Kidney (tissue), 13 donors: ENCODE measurements at regions not wholly inside any gene's neighbourhood (a gene's known extent, or its start where the extent isn't known, plus 50 kb on each side); places are given as distances from the start of the nearest gene placed in this dataset.

ENCODE experiments used
- DNase-seq, 5 donors: peaks; one replicate each; pipeline ENCODE4 v3.0.0-alpha.2; 2013 to 2020
- FAIRE-seq: peaks from 2 replicates; lab custom pipeline; 2012; peaks lifted over from hg19 to GRCh38; lab: Jason Lieb, UNC
- H3K27ac ChIP-seq, 2 donors: one replicate each; pipeline ENCODE4 v1.7.0; 2013; ENCODE audit warnings: low read depth in 2 of 2, low read length in 2 of 2, inconsistent platforms in 1 of 2
- H3K27me3 ChIP-seq: one replicate; pipeline ENCODE4 v1.7.1; 2013; ENCODE audit warnings: low read length, inconsistent platforms; ENCODE audit not compliant: control insufficient read depth, insufficient read depth
- H3K36me3 ChIP-seq, 3 donors: one replicate each; pipeline versions ENCODE4 v1.7.0 to v1.7.1; 2013; ENCODE audit warnings: low read length in 3 of 3, control low read depth in 1 of 3, inconsistent platforms in 1 of 3; ENCODE audit not compliant: insufficient read depth in 3 of 3, control insufficient read depth in 2 of 3
- H3K4me1 ChIP-seq, 3 donors: one replicate each; pipeline versions ENCODE4 v1.7.0 to v1.7.1; 2013; ENCODE audit warnings: low read length in 3 of 3, inconsistent platforms in 1 of 3, low read depth in 1 of 3; ENCODE audit not compliant: control insufficient read depth in 2 of 3, insufficient read depth in 2 of 3
- H3K4me3 ChIP-seq, 3 donors: one replicate each; pipeline versions ENCODE4 v1.7.0 to v1.8.1; 2013; ENCODE audit warnings: low read length in 3 of 3, control low read depth in 1 of 3, inconsistent platforms in 1 of 3
- H3K9ac ChIP-seq, 3 donors: one replicate each; pipeline versions ENCODE4 v1.7.0 to v1.7.1; 2013; ENCODE audit warnings: low read length in 3 of 3, control low read depth in 1 of 3, inconsistent platforms in 1 of 3
- H3K9me3 ChIP-seq, 3 donors: one replicate each; pipeline versions ENCODE4 v1.7.0 to v1.7.1; 2013; ENCODE audit warnings: low read length in 3 of 3, control low read depth in 1 of 3, inconsistent platforms in 1 of 3; ENCODE audit not compliant: control insufficient read depth in 2 of 3, insufficient read depth in 1 of 3
- intact Hi-C: fragments of 100-400 bp; cut with DNase I; formaldehyde crosslinking; loops from one replicate; pipeline ENCODE4 v1.11.1; 2022
- TF ChIP-seq, protein P1 (sequence below): IDR thresholded peaks from 3 replicates; pipeline ENCODE4 v1.5.1; 2012; ENCODE audit warnings: mild to moderate bottlenecking, moderate library complexity, borderline replicate concordance; ENCODE audit not compliant: insufficient read depth; ENCODE audit errors: extremely low read depth
- donor health status: control.
- donor health status: control.
- donor health status: control.
- donor health status: control.
- donor health status: control.
- donor health status: DM: yes; HTN: yes; CAD: no.
- donor health status: Normal renal cell carcinoma (clear cell type).

DNA sequence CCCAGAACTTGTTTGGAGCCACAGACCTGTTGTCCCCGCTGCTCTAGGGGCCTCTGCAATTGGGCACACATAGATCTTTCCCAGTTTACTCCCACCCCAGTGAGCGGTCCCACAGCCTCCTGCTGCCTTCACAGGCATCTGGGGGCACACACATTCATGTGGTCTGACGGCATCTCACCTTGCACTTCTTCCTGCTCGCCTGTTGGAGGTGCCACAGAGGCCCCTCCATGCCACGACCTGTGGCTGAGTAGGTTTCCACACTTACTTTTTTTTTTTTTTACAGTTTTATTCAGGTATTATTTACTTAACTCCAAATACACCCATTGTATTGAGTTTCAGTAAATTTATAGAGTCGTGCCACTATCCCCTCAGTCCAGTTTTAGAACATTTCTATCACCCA is 68.9 kb upstream of the SEPTIN5 start:
- FAIRE-seq (no peak), DNase-seq (no peak)
- Histone ChIP-seq H3K4me1 (no peaks in the 10 kb centered on the region), H3K27me3 (no peaks in the 10 kb centered on the region), H3K36me3 (no peaks in the 10 kb centered on the region), H3K9me3 (peaks cover 2 to 15% (median 4%) of the 10 kb centered on the region in 3 donors), H3K4me3 (no peak overlapping the region), H3K9ac (no peak overlapping the region), H3K27ac (no peak overlapping the region)
- intact Hi-C loops, result no loop called here
- TF ChIP-seq, protein P1, sequence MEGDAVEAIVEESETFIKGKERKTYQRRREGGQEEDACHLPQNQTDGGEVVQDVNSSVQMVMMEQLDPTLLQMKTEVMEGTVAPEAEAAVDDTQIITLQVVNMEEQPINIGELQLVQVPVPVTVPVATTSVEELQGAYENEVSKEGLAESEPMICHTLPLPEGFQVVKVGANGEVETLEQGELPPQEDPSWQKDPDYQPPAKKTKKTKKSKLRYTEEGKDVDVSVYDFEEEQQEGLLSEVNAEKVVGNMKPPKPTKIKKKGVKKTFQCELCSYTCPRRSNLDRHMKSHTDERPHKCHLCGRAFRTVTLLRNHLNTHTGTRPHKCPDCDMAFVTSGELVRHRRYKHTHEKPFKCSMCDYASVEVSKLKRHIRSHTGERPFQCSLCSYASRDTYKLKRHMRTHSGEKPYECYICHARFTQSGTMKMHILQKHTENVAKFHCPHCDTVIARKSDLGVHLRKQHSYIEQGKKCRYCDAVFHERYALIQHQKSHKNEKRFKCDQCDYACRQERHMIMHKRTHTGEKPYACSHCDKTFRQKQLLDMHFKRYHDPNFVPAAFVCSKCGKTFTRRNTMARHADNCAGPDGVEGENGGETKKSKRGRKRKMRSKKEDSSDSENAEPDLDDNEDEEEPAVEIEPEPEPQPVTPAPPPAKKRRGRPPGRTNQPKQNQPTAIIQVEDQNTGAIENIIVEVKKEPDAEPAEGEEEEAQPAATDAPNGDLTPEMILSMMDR, result no peak

DNA sequence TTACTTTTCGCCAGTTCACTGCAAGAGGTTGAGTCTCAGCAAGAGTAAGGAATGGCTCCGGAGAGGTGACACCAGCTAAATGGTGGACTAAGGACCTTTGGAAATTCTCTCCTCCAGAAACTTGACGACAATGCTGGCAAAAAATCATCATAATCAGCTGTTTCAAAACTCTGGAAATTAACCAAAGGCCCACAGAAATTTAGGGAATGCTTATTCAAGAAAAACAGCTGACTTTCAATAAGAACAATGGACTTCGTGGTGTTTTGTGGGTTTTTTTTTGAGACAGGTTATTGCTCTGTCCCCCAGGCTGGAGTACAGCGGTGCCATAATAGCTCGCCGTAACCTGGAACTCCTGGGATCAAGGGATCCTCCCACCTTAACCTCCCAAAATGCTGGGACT is 68.4 kb upstream of the SEPTIN5 start:
- no peaks in the 10 kb centered on the region for H3K4me1 ChIP-seq
- no peaks in the 10 kb centered on the region for H3K27me3 ChIP-seq
- DNase-seq, result no peak
- TF ChIP-seq, protein P1, result no peak
- H3K9ac ChIP-seq, result no peak overlapping the region
- H3K4me3 ChIP-seq, result no peak overlapping the region
- H3K9me3 ChIP-seq, result peaks cover 2 to 15% (median 4%) of the 10 kb centered on the region in 3 donors
- H3K36me3 ChIP-seq, result no peaks in the 10 kb centered on the region
- intact Hi-C loops, result no loop called here
- H3K27ac ChIP-seq, result no peak overlapping the region
- no peak for FAIRE-seq

DNA sequence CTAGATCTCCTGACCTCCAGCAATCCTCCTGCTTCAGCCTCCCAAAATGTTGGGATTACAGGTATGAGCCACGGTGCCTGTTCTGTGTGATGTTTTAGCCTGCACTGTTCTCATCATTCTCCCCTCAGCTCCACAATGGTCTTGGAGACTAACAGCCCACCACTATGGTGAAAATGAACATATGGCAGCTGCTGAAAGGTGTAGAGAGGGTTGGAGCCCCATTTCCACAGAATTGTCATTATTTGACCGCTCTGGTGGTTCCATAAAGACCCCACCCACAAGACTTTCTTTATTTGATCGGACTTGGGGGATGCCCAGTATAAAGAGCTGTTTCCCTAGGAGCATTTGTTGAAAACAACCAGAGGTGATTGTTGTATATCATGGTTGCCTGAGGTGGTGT is 67.9 kb upstream of the SEPTIN5 start:
- no peaks in the 10 kb centered on the region for H3K4me1 ChIP-seq
- FAIRE-seq, result no peak

More for the DNA sequence above, 67.9 kb upstream of the SEPTIN5 start:
- no peak overlapping the region for H3K27ac ChIP-seq
- H3K4me3 ChIP-seq, result no peak overlapping the region
- TF ChIP-seq, protein P1, result no peak
- no peaks in the 10 kb centered on the region for H3K27me3 ChIP-seq
- DNase-seq, result no peak
- H3K36me3 ChIP-seq, result no peaks in the 10 kb centered on the region
- peaks cover 2 to 15% (median 4%) of the 10 kb centered on the region in 3 donors for H3K9me3 ChIP-seq
- intact Hi-C loops, result no loop called here
- no peak overlapping the region for H3K9ac ChIP-seq
